ENCODE measurements at regions not wholly inside any gene's neighbourhood (a gene's known extent, or its start where the extent isn't known, plus 50 kb on each side); places are given as distances from the start of the nearest gene placed in this dataset.

GRCh38 chr1:184843732-184844495, 89.3 kb upstream of the EDEM3 start:
- TF ChIP-seq CTCF (IDR thresholded peaks at IDR 0.05): no peak
- no peak for TF ChIP-seq POLR2A (IDR thresholded peaks at IDR 0.05)
